Inflammatory macrophage treated with lipopolysaccharide for 4 hours (primary cell): ENCODE measurements at regions not wholly inside any gene's neighbourhood (a gene's known extent, or its start where the extent isn't known, plus 50 kb on each side); places are given as distances from the start of the nearest gene placed in this dataset.

Source experiments
- DNase-seq: peaks from one replicate; pipeline ENCODE4 v3.0.0-alpha.2; 2020

GRCh38 chr2:65881592-65881991, 449.2 kb upstream of the SPRED2 start:
- no peak for DNase-seq

- DNase-seq: no peak
Measured at GRCh38 chr2:65880436-65880835, 448.0 kb upstream of the SPRED2 start.

- DNase-seq: no peak
Measured at GRCh38 chr2:65878011-65878340, 445.6 kb upstream of the SPRED2 start.

- DNase-seq: no peak
Measured at GRCh38 chr2:65877331-65878010, 445.1 kb upstream of the SPRED2 start.

- DNase-seq: no peak
Measured at GRCh38 chr2:65876114-65876513, 443.7 kb upstream of the SPRED2 start.

- no peak for DNase-seq
Measured at GRCh38 chr2:65870826-65871225, 438.4 kb upstream of the SPRED2 start.

- DNase-seq: no peak
Measured at GRCh38 chr2:65869296-65869695, 436.9 kb upstream of the SPRED2 start.

GRCh38 chr2:65868177-65868576, 435.8 kb upstream of the SPRED2 start:
- no peak for DNase-seq

GRCh38 chr2:65867446-65867845, 435.0 kb upstream of the SPRED2 start:
- DNase-seq: no peak

GRCh38 chr2:65866148-65866547, 433.7 kb upstream of the SPRED2 start:
- no peak for DNase-seq

- no peak for DNase-seq
Measured at GRCh38 chr2:65864619-65865018, 432.2 kb upstream of the SPRED2 start.

GRCh38 chr2:65863713-65864112, 431.3 kb upstream of the SPRED2 start:
- no peak for DNase-seq

- no peak for DNase-seq
Measured at GRCh38 chr2:65856928-65857327, 424.5 kb upstream of the SPRED2 start.

- DNase-seq: no peak
Measured at GRCh38 chr2:65856423-65856822, 424.0 kb upstream of the SPRED2 start.

- DNase-seq: no peak
Measured at GRCh38 chr2:65850695-65851094, 418.3 kb upstream of the SPRED2 start.

- DNase-seq: no peak
Measured at GRCh38 chr2:65846989-65847678, 414.7 kb upstream of the SPRED2 start.

- DNase-seq: no peak
Measured at GRCh38 chr2:65845442-65846182, 413.2 kb upstream of the SPRED2 start.

GRCh38 chr2:65842104-65842503, 409.7 kb upstream of the SPRED2 start:
- DNase-seq: no peak

GRCh38 chr2:65835975-65836549, 403.7 kb upstream of the SPRED2 start:
- no peak for DNase-seq

GRCh38 chr2:65834771-65835475, 402.5 kb upstream of the SPRED2 start:
- no peak for DNase-seq

- DNase-seq: no peak
Measured at GRCh38 chr2:65834062-65834461, 401.7 kb upstream of the SPRED2 start.

- DNase-seq: no peak
Measured at GRCh38 chr2:65831509-65831908, 399.1 kb upstream of the SPRED2 start.

- DNase-seq: no peak
Measured at GRCh38 chr2:65826567-65826966, 394.2 kb upstream of the SPRED2 start.
